ENCODE measurements at regions not wholly inside any gene's neighbourhood (a gene's known extent, or its start where the extent isn't known, plus 50 kb on each side); places are given as distances from the start of the nearest gene placed in this dataset.

DNA sequence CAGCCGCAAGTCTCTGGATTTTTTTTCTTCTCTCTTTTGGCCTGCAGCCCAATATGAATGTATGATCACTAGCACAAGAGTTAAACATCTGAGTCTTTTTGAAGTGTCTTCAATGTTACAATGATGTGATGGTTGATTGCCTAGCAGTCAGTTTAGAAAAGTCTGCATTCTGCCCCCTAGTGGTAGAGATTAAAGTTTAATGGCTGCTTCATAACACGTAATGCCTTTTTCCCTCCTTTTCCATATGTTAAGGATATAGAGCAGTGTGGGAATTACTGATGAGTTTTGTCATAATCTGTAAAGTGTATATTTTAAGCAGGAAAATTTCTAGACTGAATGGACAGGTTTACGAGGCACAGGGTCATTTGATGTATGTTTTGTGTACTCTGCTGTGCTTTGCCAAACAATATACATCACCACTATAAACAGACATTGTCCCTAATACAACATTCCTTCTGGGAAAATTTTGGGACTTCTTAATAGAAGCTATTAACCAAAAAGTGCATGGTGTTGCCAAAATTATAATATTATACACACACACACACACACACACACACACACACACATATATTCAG lies 1038.5 kb upstream of the NR2F2 start:
- Histone ChIP-seq H4K20me1 (replicated peaks in 1 of 2; ENCODE audit: control insufficient read depth in 1 of 2, insufficient read depth in 2 of 2, low read length in 2 of 2) (no peaks in the 10 kb centered on the region), H3K14ac (ENCODE audit: insufficient read length) (no peak overlapping the region), H3K18ac (ENCODE audit: extremely low read depth, low read length) (no peak overlapping the region), H2BK5ac (ENCODE audit: low read depth, low read length) (no peak overlapping the region), H2BK20ac (ENCODE audit: low read length) (no peak overlapping the region), H3K23ac (ENCODE audit: insufficient read length) (no peak overlapping the region), H3K23me2 (ENCODE audit: low read depth, low read length) (no peaks in the 10 kb centered on the region), H3K27ac (ENCODE audit: low read depth, low read length) (no peak overlapping the region), H3K9me3 (ENCODE audit: insufficient read depth in 2 of 2, low read depth in 1 of 2, low read length in 1 of 2) (no peaks in the 10 kb centered on the region), H3K79me1 (ENCODE audit: low read depth, low read length) (no peaks in the 10 kb centered on the region), H2AK5ac (ENCODE audit: low read depth, low read length) (no peak overlapping the region), H3K4me2 (ENCODE audit: insufficient read depth in 1 of 2, low read depth in 2 of 2, low read length in 2 of 2) (no peak overlapping the region), H3K4me3 (ENCODE audit: extremely low read depth in 1 of 4, insufficient read depth in 2 of 4, low read depth in 3 of 4, low read length in 4 of 4) (no peak overlapping the region), H3K4me1 (replicated peaks in 1 of 4; ENCODE audit: control insufficient read depth in 3 of 4, insufficient read depth in 4 of 4, low read length in 3 of 4) (peaks cover 0 to 7% (median 4%) of the 10 kb centered on the region in 4 experiments; a peak in 5 of 7 replicates), H4K91ac (replicated peaks; ENCODE audit: insufficient read length, low read length) (no peak overlapping the region), H3K9ac (replicated peaks in 1 of 4; ENCODE audit: extremely low read depth in 1 of 4, low read depth in 3 of 4, low read length in 3 of 4) (no peak overlapping the region), H4K8ac (ENCODE audit: extremely low read depth, insufficient read depth, low read length) (no peak overlapping the region), H2BK15ac (ENCODE audit: low read length) (no peak overlapping the region), H2BK120ac (replicated peaks; ENCODE audit: low read depth, low read length) (no peak overlapping the region), H3K56ac (replicated peaks; ENCODE audit: insufficient read length, low read depth, low read length) (no peak overlapping the region), H2AFZ (ENCODE audit: low read length) (no peak overlapping the region), H3K4ac (replicated peaks; ENCODE audit: insufficient read length, low read depth, low read length) (no peak overlapping the region), H2BK12ac (ENCODE audit: low read depth, low read length) (no peak overlapping the region), H4K5ac (ENCODE audit: insufficient read length, low read depth, low read length) (no peak overlapping the region), H3K27me3 (replicated peaks in 1 of 4; ENCODE audit: control insufficient read depth in 3 of 4, extremely low read depth in 1 of 4, insufficient read depth in 3 of 4, low read length in 3 of 4) (no peaks in the 10 kb centered on the region), H3K36me3 (ENCODE audit: control insufficient read depth in 2 of 4, insufficient read depth in 4 of 4, low read length in 3 of 4) (no peaks in the 10 kb centered on the region), H3K79me2 (ENCODE audit: control insufficient read depth in 1 of 2, insufficient read depth in 2 of 2, low read length in 2 of 2) (no peaks in the 10 kb centered on the region)
- FAIRE-seq (peak; percentile 79), DNase-seq (ENCODE audit: low read depth in 1 of 2, low spot score in 2 of 2) (no peak)
- 39% methylated on average over 3 of the region's 3 CpGs; no CpG with 5 or more reads in 1 of the 2 experiments for WGBS, 2 experiments (ENCODE audit: extremely low coverage in 1 of 2, insufficient coverage in 1 of 2, insufficient read length in 1 of 2, insufficient replicate concordance in 2 of 2, low coverage in 1 of 2, low lambda C conversion rate in 2 of 2, missing lambda C conversion rate in 1 of 2)
- ChIA-PET CTCF (ENCODE audit: partially characterized antibody) (interaction anchor here (0.6 to 3.9 kb wide), 20 partner anchors 9 to 710 kb away, joined by 3 to 18 read pairs (median 4); no protein-coding TSS in a partner anchor), POLR2A (ENCODE audit: partially characterized antibody) (no interaction called here)
- no peak for TF ChIP-seq ASH2L (IDR thresholded peaks at IDR 0.05; ENCODE audit: low read length)
- peak; percentile 40 to 48 for TF ChIP-seq RAD21 (IDR thresholded peaks at IDR 0.05 in 1 of 2, conservative IDR thresholded peaks at IDR 0.05 in 1 of 2; ENCODE audit: low read depth in 2 of 2, low read length in 2 of 2)
- TF ChIP-seq, protein P1, sequence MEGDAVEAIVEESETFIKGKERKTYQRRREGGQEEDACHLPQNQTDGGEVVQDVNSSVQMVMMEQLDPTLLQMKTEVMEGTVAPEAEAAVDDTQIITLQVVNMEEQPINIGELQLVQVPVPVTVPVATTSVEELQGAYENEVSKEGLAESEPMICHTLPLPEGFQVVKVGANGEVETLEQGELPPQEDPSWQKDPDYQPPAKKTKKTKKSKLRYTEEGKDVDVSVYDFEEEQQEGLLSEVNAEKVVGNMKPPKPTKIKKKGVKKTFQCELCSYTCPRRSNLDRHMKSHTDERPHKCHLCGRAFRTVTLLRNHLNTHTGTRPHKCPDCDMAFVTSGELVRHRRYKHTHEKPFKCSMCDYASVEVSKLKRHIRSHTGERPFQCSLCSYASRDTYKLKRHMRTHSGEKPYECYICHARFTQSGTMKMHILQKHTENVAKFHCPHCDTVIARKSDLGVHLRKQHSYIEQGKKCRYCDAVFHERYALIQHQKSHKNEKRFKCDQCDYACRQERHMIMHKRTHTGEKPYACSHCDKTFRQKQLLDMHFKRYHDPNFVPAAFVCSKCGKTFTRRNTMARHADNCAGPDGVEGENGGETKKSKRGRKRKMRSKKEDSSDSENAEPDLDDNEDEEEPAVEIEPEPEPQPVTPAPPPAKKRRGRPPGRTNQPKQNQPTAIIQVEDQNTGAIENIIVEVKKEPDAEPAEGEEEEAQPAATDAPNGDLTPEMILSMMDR (IDR thresholded peaks at IDR 0.05; ENCODE audit: control extremely low read depth in 1 of 3, insufficient read depth in 1 of 3, low read depth in 1 of 3, low read length in 3 of 3): peak in 2 of 3 experiments; percentile 48 to 77; a peak in 3 of 4 replicates
- TF ChIP-seq YY1 (IDR thresholded peaks at IDR 0.05; ENCODE audit: low read depth, low read length): peak; percentile 49; the same call in 1 of the 2 replicates
- TF ChIP-seq, protein P2, sequence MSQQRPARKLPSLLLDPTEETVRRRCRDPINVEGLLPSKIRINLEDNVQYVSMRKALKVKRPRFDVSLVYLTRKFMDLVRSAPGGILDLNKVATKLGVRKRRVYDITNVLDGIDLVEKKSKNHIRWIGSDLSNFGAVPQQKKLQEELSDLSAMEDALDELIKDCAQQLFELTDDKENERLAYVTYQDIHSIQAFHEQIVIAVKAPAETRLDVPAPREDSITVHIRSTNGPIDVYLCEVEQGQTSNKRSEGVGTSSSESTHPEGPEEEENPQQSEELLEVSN (IDR thresholded peaks at IDR 0.05): peak; percentile 89
- no peak for TF ChIP-seq KDM5A (IDR thresholded peaks at IDR 0.05; ENCODE audit: low read length)
- no peak for TF ChIP-seq GABPA (IDR thresholded peaks at IDR 0.05; ENCODE audit: borderline replicate concordance, insufficient read depth, low read length)

All from H1 (cell line).